Heart left ventricle (tissue), 13 donors: ENCODE measurements at regions not wholly inside any gene's neighbourhood (a gene's known extent, or its start where the extent isn't known, plus 50 kb on each side); places are given as distances from the start of the nearest gene placed in this dataset.

Experiments used
- CTCF ChIP-seq, 12 donors: fragments of 200-600 bp; sonication (generic) in 4 of 12; IDR thresholded peaks; one replicate each; pipeline versions ENCODE4 v1.5.0 to v1.8.0; 2018 to 2022; ENCODE audit warnings: antibody characterized with exemption in 12 of 12, mild to moderate bottlenecking in 5 of 12
- POLR2A ChIP-seq, 2 donors: fragments of 450-650 bp; IDR thresholded peaks; one replicate each; pipeline ENCODE4 v1.6.1; 2017; ENCODE audit warnings: antibody characterized with exemption in 2 of 2, mild to moderate bottlenecking in 2 of 2, moderate library complexity in 2 of 2
- donor health status: ischemic (EF 13 %, LVEDD 7.1; RV severe dilation, severe dysfunction).
- donor health status: DM: no; HTN: yes; CAD: no.
- donor health status: DM: no; HTN: no; CAD: no.
- donor health status: ischemic (EF 25% LVEDD 6.9; RV normal size, moderate dysfunction).
- donor health status: ischemic (EF 25% LVEDD 5.7; RV mildly dilated, moderate dysfunction).
- donor health status: ischemic (EF 35%, LVEDD 5.7; RV mildly dilated, moderate dysfunction).
- donor health status: nonischemic (EF 11% LVEDD 7.7; RV severe dilation, severe dysfunction).
- donor health status: DM: yes; HTN: yes; CAD: no.
- donor health status: PGD.
- donor health status: ischemic (EF 29% LVEDD 5.4; RV normal size, mild dysfunction).
- donor health status: nonischemic (EF 23%, LVEDD 6.1; RV moderate dilation, normal function).

GRCh38 chr2:121917143-121917542 is 161.7 kb downstream of the TSN start:
- TF ChIP-seq CTCF (IDR thresholded peaks at IDR 0.05) = no peak
- no peak for TF ChIP-seq POLR2A (IDR thresholded peaks at IDR 0.05)
